WTC11 (cell line): ENCODE measurements at regions not wholly inside any gene's neighbourhood (a gene's known extent, or its start where the extent isn't known, plus 50 kb on each side); places are given as distances from the start of the nearest gene placed in this dataset.

ENCODE experiments used
- ATAC-seq: fragments of 200-7000 bp; cut with Tn5 transposase; 2 replicates; pipeline ENCODE4 v1.10.0; 2021; ENCODE audit warnings: mild to moderate bottlenecking, moderate library complexity
- CTCF ChIA-PET: fragments of 300-600 bp; sonication (Branson Sonifier 250); formaldehyde crosslinking; loops from one replicate; lab custom pipeline; 2021; ENCODE audit warnings: antibody characterized with exemption; lab: Charles Lee
- POLR2A ChIA-PET: fragments of 350-600 bp; sonication (Branson Sonifier 250); formaldehyde crosslinking; loops from one replicate; lab custom pipeline; 2021; ENCODE audit warnings: antibody characterized with exemption; lab: Charles Lee
- DNase-seq: peaks from one replicate; pipeline ENCODE4 v3.0.0; 2021; ENCODE audit warnings: low spot score
- H3K27ac Mint-ChIP-seq: 2 replicates; pipeline ENCODE4 v1.8.0; 2021; ENCODE audit warnings: mixed read lengths
- H3K27me3 Mint-ChIP-seq: 2 replicates; pipeline ENCODE4 v1.8.0; 2021; ENCODE audit warnings: low read depth, mild to moderate bottlenecking, moderate library complexity, mixed read lengths
- H3K36me3 Mint-ChIP-seq: 2 replicates; pipeline ENCODE4 v1.8.0; 2021; ENCODE audit warnings: mixed read lengths
- H3K4me1 Mint-ChIP-seq: 2 replicates; pipeline ENCODE4 v1.8.0; 2022; ENCODE audit warnings: mixed read lengths
- H3K4me3 Mint-ChIP-seq: 2 replicates; pipeline ENCODE4 v1.8.0; 2021; ENCODE audit warnings: mild to moderate bottlenecking, moderate library complexity, mixed read lengths
- H3K9me3 Mint-ChIP-seq: 2 replicates; pipeline ENCODE4 v1.8.0; 2021; ENCODE audit warnings: mixed read lengths
- AR ChIP-seq: fragments of 250-450 bp; sonication (Bioruptor Pico); IDR thresholded peaks from 2 replicates; pipeline ENCODE4 v1.9.0; 2021; ENCODE audit warnings: mild to moderate bottlenecking
- ETV6 ChIP-seq: sonication (generic); formaldehyde crosslinking; IDR thresholded peaks from 2 replicates; pipeline ENCODE4 v1.8.1; 2022; ENCODE audit warnings: mild to moderate bottlenecking, missing genetic modification reagents
- GABPB1 ChIP-seq: sonication (generic); formaldehyde crosslinking; IDR thresholded peaks from 2 replicates; pipeline ENCODE4 v1.8.1; 2023; ENCODE audit warnings: mild to moderate bottlenecking, missing genetic modification reagents
- GRHL2 ChIP-seq: fragments of 250-450 bp; sonication (Bioruptor Pico); IDR thresholded peaks from 2 replicates; pipeline ENCODE4 v1.8.0; 2022; ENCODE audit warnings: mild to moderate bottlenecking, moderate library complexity; ENCODE audit not compliant: insufficient replicate concordance, severe bottlenecking
- JAZF1 ChIP-seq: fragments of 250-450 bp; sonication (Bioruptor Pico); IDR thresholded peaks from 2 replicates; pipeline ENCODE4 v1.9.0; 2021; ENCODE audit warnings: moderate library complexity, mild to moderate bottlenecking, inconsistent platforms
- KAT7 ChIP-seq: sonication (generic); formaldehyde crosslinking; IDR thresholded peaks from 2 replicates; pipeline ENCODE4 v1.8.1; 2023; ENCODE audit warnings: missing genetic modification reagents, mild to moderate bottlenecking, borderline replicate concordance
- NR3C1 ChIP-seq: sonication (generic); formaldehyde crosslinking; conservative IDR thresholded peaks from 2 replicates; pipeline ENCODE4 v1.8.1; 2023; ENCODE audit warnings: low read depth, mild to moderate bottlenecking, missing genetic modification reagents
- PRRX2 ChIP-seq: fragments of 250-450 bp; sonication (Bioruptor Pico); IDR thresholded peaks from 2 replicates; pipeline ENCODE4 v1.8.0; 2021; ENCODE audit warnings: mild to moderate bottlenecking
- TP53 ChIP-seq: sonication (generic); formaldehyde crosslinking; IDR thresholded peaks from 2 replicates; pipeline ENCODE4 v1.8.1; 2023; ENCODE audit warnings: mild to moderate bottlenecking, missing genetic modification reagents
- ZNF416 ChIP-seq: fragments of 250-450 bp; sonication (Bioruptor Pico); IDR thresholded peaks from 2 replicates; pipeline ENCODE4 v1.9.0; 2021; ENCODE audit warnings: mild to moderate bottlenecking, inconsistent platforms
- ZNF425 ChIP-seq: fragments of 250-450 bp; sonication (Bioruptor Pico); conservative IDR thresholded peaks from 2 replicates; pipeline ENCODE4 v1.9.0; 2021; ENCODE audit warnings: mild to moderate bottlenecking
- TF ChIP-seq, protein P1 (sequence below): sonication (generic); formaldehyde crosslinking; IDR thresholded peaks from 2 replicates; pipeline ENCODE4 v1.8.1; 2022; ENCODE audit warnings: mild to moderate bottlenecking, moderate library complexity, missing genetic modification reagents
- TF ChIP-seq, protein P2 (sequence below): sonication (generic); formaldehyde crosslinking; IDR thresholded peaks from 2 replicates; pipeline ENCODE4 v1.8.0; 2022; ENCODE audit warnings: mild to moderate bottlenecking, missing genetic modification reagents
- TF ChIP-seq, protein P3 (sequence below): sonication (generic); formaldehyde crosslinking; IDR thresholded peaks from 2 replicates; pipeline ENCODE4 v1.8.0; 2022; ENCODE audit warnings: missing genetic modification reagents
- TF ChIP-seq, protein P4 (sequence below): sonication (generic); formaldehyde crosslinking; IDR thresholded peaks from 2 replicates; pipeline ENCODE4 v1.8.1; 2022; ENCODE audit warnings: mild to moderate bottlenecking, missing genetic modification reagents, moderate library complexity, borderline replicate concordance

GRCh38 chr5:135154961-135155360, 120.9 kb upstream of the PITX1 start (continued):
- TF ChIP-seq AR (CRISPR knock-in tag), result no peak
- TF ChIP-seq ETV6 (CRISPR knock-in tag), result no peak
- TF ChIP-seq, protein P1, sequence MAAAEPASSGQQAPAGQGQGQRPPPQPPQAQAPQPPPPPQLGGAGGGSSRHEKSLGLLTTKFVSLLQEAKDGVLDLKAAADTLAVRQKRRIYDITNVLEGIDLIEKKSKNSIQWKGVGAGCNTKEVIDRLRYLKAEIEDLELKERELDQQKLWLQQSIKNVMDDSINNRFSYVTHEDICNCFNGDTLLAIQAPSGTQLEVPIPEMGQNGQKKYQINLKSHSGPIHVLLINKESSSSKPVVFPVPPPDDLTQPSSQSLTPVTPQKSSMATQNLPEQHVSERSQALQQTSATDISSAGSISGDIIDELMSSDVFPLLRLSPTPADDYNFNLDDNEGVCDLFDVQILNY (CRISPR knock-in tag), result no peak
- TF ChIP-seq, protein P2, sequence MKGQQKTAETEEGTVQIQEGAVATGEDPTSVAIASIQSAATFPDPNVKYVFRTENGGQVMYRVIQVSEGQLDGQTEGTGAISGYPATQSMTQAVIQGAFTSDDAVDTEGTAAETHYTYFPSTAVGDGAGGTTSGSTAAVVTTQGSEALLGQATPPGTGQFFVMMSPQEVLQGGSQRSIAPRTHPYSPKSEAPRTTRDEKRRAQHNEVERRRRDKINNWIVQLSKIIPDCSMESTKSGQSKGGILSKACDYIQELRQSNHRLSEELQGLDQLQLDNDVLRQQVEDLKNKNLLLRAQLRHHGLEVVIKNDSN (CRISPR knock-in tag), result no peak
- no peak for TF ChIP-seq KAT7 (CRISPR knock-in tag)

- Mint-ChIP-seq H3K9me3 (peaks cover 20% of the 10 kb centered on the region), H3K27ac (no peak overlapping the region)
- TF ChIP-seq TP53 (CRISPR knock-in tag), result no peak
- no peak for TF ChIP-seq JAZF1 (CRISPR knock-in tag)
- TF ChIP-seq, protein P3, sequence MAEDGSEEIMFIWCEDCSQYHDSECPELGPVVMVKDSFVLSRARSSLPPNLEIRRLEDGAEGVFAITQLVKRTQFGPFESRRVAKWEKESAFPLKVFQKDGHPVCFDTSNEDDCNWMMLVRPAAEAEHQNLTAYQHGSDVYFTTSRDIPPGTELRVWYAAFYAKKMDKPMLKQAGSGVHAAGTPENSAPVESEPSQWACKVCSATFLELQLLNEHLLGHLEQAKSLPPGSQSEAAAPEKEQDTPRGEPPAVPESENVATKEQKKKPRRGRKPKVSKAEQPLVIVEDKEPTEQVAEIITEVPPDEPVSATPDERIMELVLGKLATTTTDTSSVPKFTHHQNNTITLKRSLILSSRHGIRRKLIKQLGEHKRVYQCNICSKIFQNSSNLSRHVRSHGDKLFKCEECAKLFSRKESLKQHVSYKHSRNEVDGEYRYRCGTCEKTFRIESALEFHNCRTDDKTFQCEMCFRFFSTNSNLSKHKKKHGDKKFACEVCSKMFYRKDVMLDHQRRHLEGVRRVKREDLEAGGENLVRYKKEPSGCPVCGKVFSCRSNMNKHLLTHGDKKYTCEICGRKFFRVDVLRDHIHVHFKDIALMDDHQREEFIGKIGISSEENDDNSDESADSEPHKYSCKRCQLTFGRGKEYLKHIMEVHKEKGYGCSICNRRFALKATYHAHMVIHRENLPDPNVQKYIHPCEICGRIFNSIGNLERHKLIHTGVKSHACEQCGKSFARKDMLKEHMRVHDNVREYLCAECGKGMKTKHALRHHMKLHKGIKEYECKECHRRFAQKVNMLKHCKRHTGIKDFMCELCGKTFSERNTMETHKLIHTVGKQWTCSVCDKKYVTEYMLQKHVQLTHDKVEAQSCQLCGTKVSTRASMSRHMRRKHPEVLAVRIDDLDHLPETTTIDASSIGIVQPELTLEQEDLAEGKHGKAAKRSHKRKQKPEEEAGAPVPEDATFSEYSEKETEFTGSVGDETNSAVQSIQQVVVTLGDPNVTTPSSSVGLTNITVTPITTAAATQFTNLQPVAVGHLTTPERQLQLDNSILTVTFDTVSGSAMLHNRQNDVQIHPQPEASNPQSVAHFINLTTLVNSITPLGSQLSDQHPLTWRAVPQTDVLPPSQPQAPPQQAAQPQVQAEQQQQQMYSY (CRISPR knock-in tag), result no peak
- TF ChIP-seq GABPB1 (CRISPR knock-in tag), result peak; percentile 70
- no peak for TF ChIP-seq ZNF425 (CRISPR knock-in tag)
- TF ChIP-seq, all 79 proteins: peak for 1
- no peak overlapping the region for H3K4me3 Mint-ChIP-seq
- no peaks in the 10 kb centered on the region for H3K36me3 Mint-ChIP-seq
- DNase-seq (no peak), ATAC-seq (no peak)
- ChIA-PET POLR2A (no interaction called here), CTCF (interaction anchor here (2.0 kb wide), 1 partner anchor 20 kb away, joined by 7 read pairs; no protein-coding TSS in a partner anchor)
- H3K4me1 Mint-ChIP-seq, result no peaks in the 10 kb centered on the region
- H3K27me3 Mint-ChIP-seq, result peaks cover 3% of the 10 kb centered on the region; the same call in 1 of the 2 replicates
Observed at GRCh38 chr5:135154197-135154596, 120.2 kb upstream of the PITX1 start.

DNA sequence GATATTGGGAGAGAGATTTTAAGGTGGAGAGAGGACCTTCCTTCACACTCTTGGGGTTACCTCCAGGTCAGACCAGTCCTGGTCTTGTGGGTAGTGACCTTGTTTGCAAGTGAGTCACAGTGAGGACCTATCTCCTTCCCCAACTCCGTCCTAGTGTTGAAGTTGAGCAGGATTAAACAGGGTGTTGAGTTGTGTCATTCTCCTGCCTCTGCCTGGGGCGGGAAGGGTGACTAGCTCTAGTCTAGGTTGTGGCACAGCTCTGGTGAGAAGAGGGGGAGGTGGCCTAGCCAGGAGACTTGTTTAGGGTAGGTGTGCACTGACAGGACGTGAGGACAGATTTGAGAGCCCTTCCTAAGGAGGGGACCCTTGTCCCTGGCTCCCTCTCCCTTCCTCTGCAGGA, 119.6 kb upstream of the PITX1 start:
- no peak for ATAC-seq
- Mint-ChIP-seq H3K36me3 (no peaks in the 10 kb centered on the region), H3K4me3 (no peak overlapping the region), H3K27ac (no peak overlapping the region), H3K27me3 (no peaks in the 10 kb centered on the region; the same call in 1 of the 2 replicates), H3K4me1 (no peaks in the 10 kb centered on the region), H3K9me3 (peaks cover 15% of the 10 kb centered on the region)
- ChIA-PET CTCF (no interaction called here), POLR2A (no interaction called here)
- no peak for DNase-seq
- TF ChIP-seq ZNF416 (no peak), NR3C1 (CRISPR knock-in tag) (no peak), KAT7 (CRISPR knock-in tag) (no peak), PRRX2 (CRISPR knock-in tag) (no peak), GRHL2 (CRISPR knock-in tag) (no peak)
- TF ChIP-seq, protein P4, sequence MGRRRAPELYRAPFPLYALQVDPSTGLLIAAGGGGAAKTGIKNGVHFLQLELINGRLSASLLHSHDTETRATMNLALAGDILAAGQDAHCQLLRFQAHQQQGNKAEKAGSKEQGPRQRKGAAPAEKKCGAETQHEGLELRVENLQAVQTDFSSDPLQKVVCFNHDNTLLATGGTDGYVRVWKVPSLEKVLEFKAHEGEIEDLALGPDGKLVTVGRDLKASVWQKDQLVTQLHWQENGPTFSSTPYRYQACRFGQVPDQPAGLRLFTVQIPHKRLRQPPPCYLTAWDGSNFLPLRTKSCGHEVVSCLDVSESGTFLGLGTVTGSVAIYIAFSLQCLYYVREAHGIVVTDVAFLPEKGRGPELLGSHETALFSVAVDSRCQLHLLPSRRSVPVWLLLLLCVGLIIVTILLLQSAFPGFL (CRISPR knock-in tag), result no peak
